NOMO-1 (cell line): ENCODE measurements at regions not wholly inside any gene's neighbourhood (a gene's known extent, or its start where the extent isn't known, plus 50 kb on each side); places are given as distances from the start of the nearest gene placed in this dataset.

ENCODE experiments used
- DNase-seq, 2 experiments: peaks; one replicate each; lab custom pipeline; 2025; ENCODE audit not compliant: unreplicated experiment in 2 of 2; lab: John Stamatoyannopoulos, UW

DNA sequence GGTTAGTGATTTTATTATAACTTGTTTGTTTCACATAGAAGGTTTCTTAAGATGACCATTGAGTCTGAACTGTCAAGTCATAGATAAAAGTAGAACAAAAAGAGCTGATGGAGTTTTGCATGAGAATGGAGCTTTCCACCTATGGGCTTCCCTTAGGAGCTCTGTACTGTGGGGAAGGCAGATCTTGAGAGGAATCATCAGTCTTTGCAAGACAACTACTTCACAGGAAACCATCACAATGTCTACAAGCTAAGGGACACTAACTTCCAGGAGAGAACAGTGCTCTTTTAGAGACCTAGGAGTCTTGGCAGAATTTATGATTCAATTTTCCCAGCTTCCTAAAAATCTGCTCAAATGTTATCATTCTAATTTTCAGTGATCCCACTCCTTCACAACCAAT is 78.2 kb downstream of the FBXO5 start:
- DNase-seq = no peak

DNA sequence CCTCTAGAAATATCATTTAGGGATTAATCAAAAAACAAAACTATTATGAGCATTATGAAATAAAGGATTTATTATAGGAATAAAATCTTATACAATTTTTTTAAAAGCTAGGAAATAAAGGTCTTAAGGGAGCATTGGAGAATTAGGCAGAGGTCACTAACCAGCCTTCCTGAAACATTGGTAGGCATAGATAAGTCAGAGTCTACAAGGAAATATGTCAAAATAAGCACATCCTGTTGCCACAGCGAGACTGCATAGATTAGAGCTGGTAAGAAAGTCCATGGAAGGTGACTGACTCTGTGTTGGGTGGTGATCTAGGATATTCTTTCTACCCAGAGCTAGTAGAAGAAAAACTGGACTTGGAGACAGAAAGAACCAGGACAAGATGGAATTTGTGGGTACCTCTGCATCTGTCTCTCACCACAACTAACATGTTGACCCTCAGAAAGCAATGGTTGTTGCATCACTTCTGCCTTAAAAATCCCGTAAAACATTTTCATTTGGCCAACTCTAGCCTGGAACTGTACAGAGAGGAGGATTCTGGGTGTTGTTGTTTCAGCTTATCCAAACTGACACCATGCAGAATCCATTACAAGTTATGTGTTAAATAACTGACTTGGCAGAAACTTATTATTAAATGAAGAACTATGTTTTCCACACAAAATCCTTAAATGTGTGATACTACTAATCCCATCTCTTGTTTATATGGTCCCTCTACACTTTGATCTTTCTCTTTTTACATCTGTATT is 77.1 kb downstream of the FBXO5 start:
- no peak for DNase-seq

- no peak for DNase-seq
Measured at GRCh38 chr6:152909241-152909640, 73.6 kb downstream of the FBXO5 start.

GRCh38 chr6:152916035-152916434 is 66.8 kb downstream of the FBXO5 start:
- DNase-seq = no peak

- DNase-seq = no peak
Measured at GRCh38 chr6:152918991-152919390, 63.9 kb downstream of the FBXO5 start.

GRCh38 chr6:152920016-152920415 is 62.8 kb downstream of the FBXO5 start:
- no peak for DNase-seq
